ENCODE measurements at regions not wholly inside any gene's neighbourhood (a gene's known extent, or its start where the extent isn't known, plus 50 kb on each side); places are given as distances from the start of the nearest gene placed in this dataset.

- no peaks in the 10 kb centered on the region for H3K36me3 ChIP-seq (ENCODE audit: control insufficient read depth, insufficient read depth, low read length)
- in situ Hi-C loops (cut with HindIII; ENCODE audit: low pct_unique_long_range_greater_than_20kb, low sequenced_read_pairs) (no loop called here), intact Hi-C loops (cut with micrococcal nuclease; ENCODE audit: unreplicated experiment) (no loop called here)
- no peak for ATAC-seq
- H3K9me3 ChIP-seq (ENCODE audit: control insufficient read depth, insufficient read depth, low read depth, low read length) = no peaks in the 10 kb centered on the region
- H3K27me3 ChIP-seq (ENCODE audit: control insufficient read depth, insufficient read depth, low read length) = no peaks in the 10 kb centered on the region
- no peak overlapping the region for H3K27ac ChIP-seq (ENCODE audit: low read length)
- ChIA-PET POLR2A (no interaction called here), CTCF (no interaction called here)
- BruUV-seq (replicated peaks) = no TSS peak
- DNase-seq (ENCODE audit: low read depth, low spot score) = no peak
- H3K4me3 ChIP-seq (ENCODE audit: low read depth in 2 of 2, low read length in 2 of 2) = no peak overlapping the region
- no peaks in the 10 kb centered on the region for H3K4me1 ChIP-seq (ENCODE audit: control insufficient read depth, insufficient read depth, low read length)
- TF ChIP-seq REST (IDR thresholded peaks at IDR 0.05; ENCODE audit: insufficient read depth in 1 of 2, low read depth in 2 of 2, low read length in 1 of 2) (no peak), TCF7L2 (IDR thresholded peaks at IDR 0.05; ENCODE audit: low read depth, low read length) (no peak), CTCF (IDR thresholded peaks at IDR 0.05) (no peak), SIN3A (IDR thresholded peaks at IDR 0.05; ENCODE audit: borderline replicate concordance, insufficient read depth, low read depth, low read length) (no peak), POLR2AphosphoS5 (IDR thresholded peaks at IDR 0.05; ENCODE audit: low read depth, low read length) (no peak)
Observed at GRCh38 chr21:27571706-27572105, 604.8 kb upstream of the ADAMTS5 start.

GRCh38 chr21:27570306-27570868 is 603.5 kb upstream of the ADAMTS5 start:
- CTCF ChIA-PET = no interaction called here
- in situ Hi-C loops (cut with HindIII; ENCODE audit: low pct_unique_long_range_greater_than_20kb, low sequenced_read_pairs) (no loop called here), intact Hi-C loops (cut with micrococcal nuclease; ENCODE audit: unreplicated experiment) (no loop called here)
- no peak overlapping the region for H3K4me3 ChIP-seq (ENCODE audit: low read depth in 2 of 2, low read length in 2 of 2)
- no peaks in the 10 kb centered on the region for H3K36me3 ChIP-seq (ENCODE audit: control insufficient read depth, insufficient read depth, low read length)
- no TSS peak for BruUV-seq (replicated peaks)
- ATAC-seq = no peak
- POLR2A ChIA-PET = no interaction called here
- no peaks in the 10 kb centered on the region for H3K4me1 ChIP-seq (ENCODE audit: control insufficient read depth, insufficient read depth, low read length)
- no peaks in the 10 kb centered on the region for H3K27me3 ChIP-seq (ENCODE audit: control insufficient read depth, insufficient read depth, low read length)
- no peaks in the 10 kb centered on the region for H3K9me3 ChIP-seq (ENCODE audit: control insufficient read depth, insufficient read depth, low read depth, low read length)
- H3K27ac ChIP-seq (ENCODE audit: low read length) = no peak overlapping the region
- TF ChIP-seq SIN3A (IDR thresholded peaks at IDR 0.05; ENCODE audit: borderline replicate concordance, insufficient read depth, low read depth, low read length) = no peak
- TF ChIP-seq CTCF (IDR thresholded peaks at IDR 0.05) = no peak
- no peak for TF ChIP-seq POLR2AphosphoS5 (IDR thresholded peaks at IDR 0.05; ENCODE audit: low read depth, low read length)
- TF ChIP-seq TCF7L2 (IDR thresholded peaks at IDR 0.05; ENCODE audit: low read depth, low read length) = no peak
- TF ChIP-seq REST (IDR thresholded peaks at IDR 0.05; ENCODE audit: insufficient read depth in 1 of 2, low read depth in 2 of 2, low read length in 1 of 2) = no peak
- DNase-seq (ENCODE audit: low read depth, low spot score) = no peak
